Effector CD8-positive, alpha-beta T cell (primary cell): ENCODE measurements at regions not wholly inside any gene's neighbourhood (a gene's known extent, or its start where the extent isn't known, plus 50 kb on each side); places are given as distances from the start of the nearest gene placed in this dataset.
"Not testable (repeated sequence)": the region's sequence is repeated elsewhere in the genome, so short reads cannot be mapped to it uniquely, and the experiment has no call there.

Experiments used
- DNase-seq: peaks from one replicate; lab custom pipeline; 2025; lab: John Stamatoyannopoulos, UW

DNA sequence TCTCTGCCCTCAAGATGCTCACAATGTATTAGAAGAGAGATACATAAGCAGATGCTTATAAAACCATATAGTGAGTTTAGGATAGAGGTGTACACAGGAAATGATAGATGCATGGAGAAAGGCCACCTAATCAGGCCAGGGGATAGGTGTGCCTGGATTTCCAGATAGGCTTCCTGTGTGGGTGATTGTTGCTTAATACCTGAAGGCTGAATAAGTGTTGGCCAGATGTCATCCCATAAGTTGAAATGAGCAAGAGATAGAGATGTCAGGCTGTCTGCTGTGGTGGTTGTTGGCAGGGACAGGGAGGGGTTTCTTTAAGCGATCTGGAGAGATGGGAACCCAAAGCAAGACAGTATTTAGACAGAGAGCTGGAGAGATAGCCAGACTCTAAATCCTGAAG is 109.8 kb upstream of the SGK1 start:
- no peak for DNase-seq

DNA sequence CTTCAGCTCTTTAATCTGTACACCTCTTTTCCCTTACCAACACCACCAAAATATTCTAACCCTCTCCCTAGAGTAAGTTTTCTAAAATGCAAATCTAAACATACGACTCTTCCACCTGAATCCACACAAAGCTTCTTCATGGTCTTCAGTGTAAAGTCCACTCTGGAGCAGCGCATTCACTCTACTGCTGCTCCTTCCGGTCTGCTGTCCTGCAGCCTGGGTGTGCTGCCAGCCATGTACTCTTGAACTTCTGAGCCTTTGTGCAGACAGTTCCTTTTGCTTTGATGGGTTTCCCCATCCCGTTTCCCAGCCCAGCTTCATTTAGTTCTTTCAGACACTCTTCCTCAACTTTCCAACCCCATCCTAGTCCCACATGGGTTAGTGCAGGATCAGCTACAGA is 108.7 kb upstream of the SGK1 start:
- DNase-seq, result no peak

- DNase-seq, result not testable (repeated sequence)
Observed at GRCh38 chr6:134425917-134426316, 108.0 kb upstream of the SGK1 start.

DNA sequence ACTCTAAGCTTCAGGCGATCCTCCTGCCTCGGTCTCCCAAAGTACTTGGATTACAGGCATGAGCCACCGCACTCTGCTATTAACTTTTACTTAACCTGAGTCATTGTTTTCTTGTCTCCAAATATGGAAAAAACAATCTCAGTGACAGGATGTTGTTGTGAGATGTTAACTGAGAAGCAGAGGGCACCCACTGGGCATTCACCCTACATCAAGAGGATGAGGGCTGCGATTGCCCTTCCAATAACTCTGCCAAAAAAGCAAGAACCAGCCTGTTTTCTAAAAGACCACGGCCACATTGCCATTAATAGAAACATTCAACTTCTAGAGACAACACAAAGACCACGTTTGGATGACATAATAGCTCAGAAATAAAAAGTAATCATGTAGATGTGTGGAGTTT is 107.6 kb upstream of the SGK1 start:
- no peak for DNase-seq

DNA sequence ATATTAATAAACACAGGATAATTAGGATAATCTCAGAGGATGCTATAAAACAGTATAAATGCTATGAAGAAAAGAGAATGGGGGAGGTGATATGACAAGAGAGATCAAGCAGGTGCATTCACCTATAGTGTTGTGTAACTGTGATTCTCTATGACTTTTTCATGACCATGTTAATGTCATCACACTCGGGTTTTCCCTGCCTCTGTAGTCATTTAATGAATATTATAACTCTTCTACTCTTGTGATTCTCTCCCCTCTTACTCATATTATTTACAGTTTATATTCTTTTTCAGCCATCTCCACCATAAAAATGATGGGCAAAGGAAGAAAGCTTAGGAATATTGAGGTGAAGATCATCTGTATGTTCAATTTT is 106.9 kb upstream of the SGK1 start:
- no peak for DNase-seq

DNA sequence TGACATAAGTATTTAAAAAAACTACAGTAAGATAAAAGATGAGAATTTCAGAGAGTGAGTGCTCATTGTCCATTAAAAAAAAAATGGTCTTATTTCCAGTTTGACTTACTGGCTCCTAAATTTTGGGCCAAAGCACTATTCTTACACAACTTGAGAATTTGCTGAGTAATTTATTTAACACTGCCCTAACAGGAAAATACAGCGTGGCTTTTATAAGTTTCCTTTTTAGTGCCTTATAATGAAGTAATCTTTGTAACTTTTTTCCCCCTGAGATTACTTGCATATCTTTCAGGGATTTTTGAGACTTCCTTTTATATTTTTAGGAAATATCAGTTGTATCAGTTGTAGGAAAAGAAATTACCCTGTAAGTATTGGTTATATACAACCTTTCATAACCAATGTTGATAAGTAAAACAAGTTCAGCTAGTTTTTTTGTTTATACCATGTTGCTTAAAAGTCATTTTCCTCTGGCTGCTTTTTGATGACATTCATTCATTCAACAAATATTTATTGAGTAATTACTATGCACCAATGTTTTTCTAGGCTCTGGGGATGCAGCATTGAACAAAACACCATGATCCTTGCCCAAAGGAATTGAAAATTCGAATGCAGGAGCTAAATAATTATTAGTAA is 106.4 kb upstream of the SGK1 start:
- DNase-seq, result no peak

GRCh38 chr6:134422426-134423231 is 104.7 kb upstream of the SGK1 start:
- DNase-seq, result no peak

- no peak for DNase-seq
Observed at GRCh38 chr6:134421501-134421900, 103.6 kb upstream of the SGK1 start.

DNA sequence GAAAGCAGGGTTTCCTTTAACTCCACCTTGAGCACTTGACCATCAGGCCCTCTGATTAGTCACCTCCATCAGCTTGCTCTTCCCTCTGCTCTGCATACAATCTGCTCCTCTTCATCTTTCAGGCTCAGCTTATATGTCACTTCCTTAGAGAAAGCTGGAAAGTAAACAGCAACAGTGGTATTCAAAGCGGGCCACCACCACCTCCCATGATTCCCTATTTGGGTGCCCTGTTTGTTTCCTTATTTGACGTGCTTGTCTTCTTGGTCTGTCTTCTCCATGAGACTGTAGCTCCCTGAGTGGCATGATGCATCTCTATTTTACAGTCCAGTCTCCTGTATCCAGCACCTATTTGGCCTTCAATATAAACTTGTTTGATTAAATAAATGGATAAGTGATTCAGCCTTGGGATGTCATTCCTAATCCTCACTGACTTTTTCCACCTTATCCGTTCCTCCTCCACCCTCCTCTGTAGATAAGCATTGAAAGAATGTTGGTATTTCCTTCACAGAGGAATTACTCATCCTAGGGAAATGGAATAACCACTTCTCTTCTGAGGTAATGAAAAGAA is 102.8 kb upstream of the SGK1 start:
- DNase-seq, result no peak

DNA sequence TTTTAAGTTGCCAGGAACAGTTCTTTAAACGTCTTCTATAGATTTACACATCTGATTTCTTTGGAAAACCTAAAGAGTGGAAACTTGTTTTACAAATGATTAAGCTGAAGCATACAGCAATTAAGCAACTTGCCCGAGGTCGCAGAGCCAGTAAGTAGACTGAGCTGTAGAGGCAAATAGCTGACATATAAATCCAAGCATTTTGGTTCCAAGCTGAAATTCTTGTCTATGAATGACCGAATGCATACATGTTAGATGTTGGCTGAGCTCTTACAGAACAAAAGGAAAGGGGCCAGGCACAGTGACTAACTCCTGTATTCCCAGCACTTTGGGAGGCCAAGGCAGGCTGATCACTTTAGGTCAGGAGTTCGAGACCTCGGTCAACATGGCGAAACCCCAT is 101.8 kb upstream of the SGK1 start:
- DNase-seq, result no peak

DNA sequence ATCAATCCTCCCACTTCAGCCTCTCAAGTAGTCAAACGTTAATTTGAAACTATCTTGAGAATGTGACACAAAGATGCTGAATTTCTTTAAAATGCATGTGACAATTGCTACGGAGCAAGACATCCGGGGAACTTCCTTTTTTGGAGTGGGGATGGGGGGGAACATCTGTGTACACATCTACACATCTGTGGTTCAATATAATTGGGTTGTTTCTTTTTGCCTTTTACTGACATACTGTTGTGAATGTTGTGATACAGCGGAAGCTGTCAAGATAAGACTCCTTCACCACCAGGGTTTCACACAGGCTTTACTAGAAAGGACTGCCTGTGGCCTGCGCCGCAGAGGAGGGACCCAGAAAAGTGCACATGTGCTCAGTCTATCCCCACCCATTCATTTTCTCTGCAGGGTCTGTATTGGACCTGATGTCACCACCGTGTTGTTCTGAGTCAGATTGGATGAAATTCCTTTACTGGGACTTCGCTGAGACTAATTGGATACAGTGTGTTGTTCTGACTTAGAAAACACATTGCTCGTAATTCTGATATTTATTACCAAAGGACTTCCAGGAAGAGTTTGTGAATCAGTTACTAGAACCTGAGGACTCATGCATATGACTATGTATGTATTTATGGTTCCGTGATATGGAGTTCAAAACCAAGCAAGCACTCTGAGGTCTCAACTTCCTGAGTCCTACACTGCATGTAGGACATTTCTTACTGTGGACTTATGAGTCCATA is 98.7 kb upstream of the SGK1 start:
- DNase-seq, result no peak

DNA sequence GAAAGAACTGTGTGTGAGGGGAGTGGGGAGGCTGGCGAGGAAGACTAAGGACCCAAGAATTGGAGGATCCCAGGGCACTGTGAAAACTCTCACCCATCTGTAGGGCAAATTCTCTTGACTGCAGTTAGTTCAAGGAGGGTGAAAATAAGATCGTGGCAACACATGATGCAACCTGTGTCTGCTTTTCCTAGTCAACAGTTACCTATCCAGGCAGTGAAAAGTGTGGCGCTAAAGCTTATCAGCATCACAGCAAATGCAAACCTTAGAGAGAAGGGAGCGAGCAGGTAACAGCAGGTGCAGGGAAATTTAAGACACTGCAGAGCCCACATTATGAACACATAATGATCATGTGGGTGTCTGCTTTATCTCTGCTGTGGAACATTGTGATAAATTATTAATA is 97.7 kb upstream of the SGK1 start:
- DNase-seq, result no peak

GRCh38 chr6:134415194-134415593 is 97.3 kb upstream of the SGK1 start:
- DNase-seq, result no peak

DNA sequence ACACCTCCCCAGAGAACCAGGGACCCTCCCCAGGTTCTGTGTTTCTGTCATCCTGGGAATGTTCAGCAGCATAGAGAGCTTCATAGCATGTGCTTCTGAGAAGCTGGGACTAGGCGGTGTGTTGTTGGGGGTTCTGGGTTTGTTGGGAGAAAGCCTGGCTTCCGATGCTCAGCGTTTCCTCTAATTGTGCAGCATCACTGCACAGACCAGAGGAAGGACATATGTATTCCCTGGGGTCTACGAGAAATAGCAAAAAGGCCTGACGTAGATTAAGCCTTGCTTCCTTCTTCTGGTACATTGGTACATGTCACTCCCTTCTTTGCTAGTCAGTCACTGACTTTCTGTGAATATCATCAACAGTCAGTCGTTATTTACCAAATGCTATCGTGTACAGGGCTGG is 96.9 kb upstream of the SGK1 start:
- no peak for DNase-seq

GRCh38 chr6:134413241-134413643 is 95.3 kb upstream of the SGK1 start:
- DNase-seq, result no peak

GRCh38 chr6:134410541-134410940 is 92.6 kb upstream of the SGK1 start:
- DNase-seq, result no peak

GRCh38 chr6:134407791-134408190 is 89.9 kb upstream of the SGK1 start:
- no peak for DNase-seq

- no peak for DNase-seq
Observed at GRCh38 chr6:134406311-134406710, 88.4 kb upstream of the SGK1 start.

DNA sequence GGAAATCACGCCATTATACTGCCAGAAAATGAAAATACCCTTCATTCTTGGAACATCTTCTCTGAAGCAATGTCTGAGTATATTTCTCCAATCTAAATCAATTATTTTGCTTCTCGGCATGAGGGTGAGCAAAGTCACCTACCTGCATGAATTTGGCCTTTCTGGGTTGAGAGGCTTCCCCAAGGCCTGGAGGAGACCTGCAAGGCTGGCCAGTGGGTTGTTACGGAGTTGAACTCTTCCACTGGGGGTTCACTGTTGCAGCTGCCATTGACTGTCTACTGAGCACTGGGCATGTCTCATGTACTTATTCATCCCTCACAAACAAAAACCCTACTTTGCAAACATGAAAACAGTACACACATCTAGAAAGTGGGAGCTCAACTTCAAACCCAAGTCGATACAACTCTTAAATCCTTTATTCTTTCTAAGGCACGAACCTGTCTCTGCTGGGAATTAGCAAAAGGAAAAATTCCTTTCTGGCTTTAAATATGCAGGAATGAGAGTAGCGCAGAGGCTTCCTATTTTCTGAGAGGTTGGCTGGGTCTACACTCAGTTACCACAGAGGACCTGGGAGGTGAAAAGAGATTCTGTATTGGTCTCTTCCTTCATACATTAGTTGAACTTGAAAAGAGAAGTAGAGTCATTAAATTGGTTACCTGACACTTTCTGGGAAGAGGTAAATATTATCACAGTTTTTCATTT is 87.6 kb upstream of the SGK1 start:
- DNase-seq, result no peak

GRCh38 chr6:134403312-134403711 is 85.4 kb upstream of the SGK1 start:
- not testable (repeated sequence) for DNase-seq

GRCh38 chr6:134402372-134402984 is 84.6 kb upstream of the SGK1 start:
- DNase-seq, result no peak

DNA sequence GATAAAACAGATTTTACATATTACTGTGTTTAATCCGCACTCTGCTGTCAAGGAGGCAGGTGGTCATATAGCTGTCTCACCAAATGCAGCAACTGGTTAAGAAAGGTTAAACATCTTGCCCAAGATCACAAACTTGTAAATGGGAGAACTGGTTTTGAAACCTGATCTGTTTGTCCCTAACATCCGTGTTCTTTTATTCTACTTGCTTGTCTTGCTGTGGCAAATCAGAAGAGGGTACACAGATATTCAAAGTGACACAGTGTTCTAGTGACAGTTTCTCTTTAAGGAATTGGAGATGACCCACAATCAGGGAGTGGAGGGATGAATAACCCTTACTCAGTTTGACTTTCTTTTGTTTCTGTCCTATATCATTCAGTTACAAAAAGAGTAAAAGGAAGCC is 83.0 kb upstream of the SGK1 start:
- DNase-seq, result no peak
